HT-29 (cell line): ENCODE measurements at regions not wholly inside any gene's neighbourhood (a gene's known extent, or its start where the extent isn't known, plus 50 kb on each side); places are given as distances from the start of the nearest gene placed in this dataset.
A peak's percentile ranks its signal among the peaks of the same experiment; 100 is the strongest.
"Not testable (repeated sequence)": the region's sequence is repeated elsewhere in the genome, so short reads cannot be mapped to it uniquely, and the experiment has no call there.

Experiments used
- DNase-seq: peaks from one replicate; pipeline ENCODE4 v3.0.0-alpha.2; 2015; ENCODE audit warnings: low spot score

- DNase-seq, result no peak
Measured at GRCh38 chr6:132199343-132199742, 201.9 kb downstream of the MOXD1 start.

DNA sequence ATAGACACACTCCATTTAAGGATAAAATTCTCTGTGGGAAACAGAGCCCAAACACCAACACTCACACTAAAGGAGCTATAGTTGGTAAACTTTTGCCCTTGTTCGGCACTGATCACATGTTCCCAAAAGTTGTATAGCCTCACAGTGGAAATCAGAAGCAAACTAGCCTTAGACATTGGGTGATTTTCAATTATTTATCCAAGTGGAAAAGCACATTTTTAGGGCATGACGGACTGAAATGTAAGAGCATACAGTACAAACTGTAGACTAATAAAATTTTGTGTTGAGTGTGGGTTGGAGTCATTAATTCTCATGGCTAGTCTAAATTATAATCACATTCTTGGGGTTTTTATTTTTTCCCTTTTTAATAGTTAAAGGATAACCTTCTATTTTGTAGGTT is 202.4 kb downstream of the MOXD1 start:
- no peak for DNase-seq

- no peak for DNase-seq
Measured at GRCh38 chr6:132198040-132198439, 203.2 kb downstream of the MOXD1 start.

DNA sequence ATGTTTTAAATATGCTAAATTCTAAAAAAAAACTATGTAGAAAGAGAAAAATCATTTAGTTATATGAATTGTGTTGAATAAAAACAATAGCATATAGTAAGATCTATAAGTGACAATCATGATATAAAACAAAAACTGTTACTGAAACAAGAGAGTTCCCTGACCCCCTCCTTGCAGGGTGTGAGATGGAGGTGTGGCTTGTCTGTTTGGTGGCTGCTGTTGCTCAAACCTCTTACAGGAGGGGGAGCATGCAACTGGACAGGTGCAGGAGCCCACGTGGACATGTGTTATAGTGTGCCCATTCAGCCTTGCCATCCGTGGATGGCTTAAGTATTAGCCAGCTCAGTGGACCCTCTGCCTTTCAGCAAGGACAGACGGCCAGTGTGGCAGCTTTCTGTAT is 206.7 kb downstream of the MOXD1 start:
- DNase-seq, result no peak

DNA sequence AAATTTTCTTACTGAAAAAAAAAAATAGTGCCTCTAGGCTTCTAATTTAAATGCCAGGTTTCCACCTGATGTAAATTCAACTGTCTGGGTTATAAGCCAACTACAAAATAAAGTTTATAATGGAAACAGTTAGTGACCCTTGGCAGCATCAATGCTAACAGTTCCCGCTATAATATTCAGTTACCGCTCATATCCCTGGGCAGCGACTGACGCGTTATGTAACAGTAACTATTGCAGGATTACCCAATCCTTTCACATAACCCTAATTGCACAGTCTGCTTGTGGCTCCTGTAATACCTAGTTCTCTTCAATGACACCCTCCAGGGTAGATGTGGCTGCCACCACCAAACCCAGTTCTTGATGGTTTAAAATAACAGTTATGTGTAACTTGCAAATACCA is 208.6 kb downstream of the MOXD1 start:
- no peak for DNase-seq

DNA sequence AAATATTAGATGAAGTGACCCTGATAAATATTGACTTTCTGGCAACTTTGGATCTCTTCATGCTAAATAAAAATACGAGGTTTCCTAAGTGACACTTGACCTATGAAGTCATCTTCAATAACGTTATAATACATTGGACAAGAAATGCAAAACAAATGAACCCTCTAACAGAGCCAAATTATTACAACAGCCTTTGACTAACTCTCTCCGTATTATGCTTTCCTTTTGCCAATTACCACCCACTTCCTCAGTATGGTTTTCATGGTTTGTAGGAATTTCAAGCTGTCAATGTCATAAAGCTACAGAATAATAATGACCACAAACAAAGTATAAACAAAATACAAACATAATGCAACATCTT is 210.5 kb downstream of the MOXD1 start:
- no peak for DNase-seq

DNA sequence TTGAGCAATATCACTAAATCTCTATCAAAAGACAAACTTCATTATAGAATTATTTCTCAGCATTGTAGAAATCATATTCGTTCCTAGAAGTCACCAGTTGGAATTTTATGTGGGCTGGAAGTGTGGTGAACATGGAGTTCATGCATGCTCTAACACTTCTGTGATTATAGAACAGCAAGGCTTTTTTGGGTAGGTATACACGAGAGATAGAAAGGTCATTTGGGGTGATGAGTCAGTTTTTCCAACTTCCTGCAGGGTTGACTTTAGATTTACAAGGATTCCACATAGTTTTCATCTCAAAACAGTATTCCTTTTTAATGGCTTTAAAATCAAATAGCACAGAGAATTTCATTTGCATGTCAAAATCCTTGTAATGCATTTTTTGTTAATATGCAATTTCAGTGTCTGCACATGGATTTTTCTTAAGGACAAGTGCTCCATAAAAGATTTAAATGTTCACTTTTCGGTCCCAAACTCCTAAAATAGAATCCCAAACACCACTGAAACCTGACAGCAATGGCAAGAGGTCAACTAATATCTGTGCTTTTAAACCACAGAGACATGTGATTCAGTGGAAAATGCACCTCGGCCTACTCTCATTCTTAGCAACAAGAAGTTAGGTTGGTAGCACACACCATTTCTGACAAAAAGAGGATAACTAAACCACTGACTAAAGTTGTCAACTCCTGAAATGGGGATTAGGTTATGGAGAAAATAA is 211.0 kb downstream of the MOXD1 start:
- DNase-seq, result no peak

GRCh38 chr6:132188556-132189264 is 212.6 kb downstream of the MOXD1 start:
- no peak for DNase-seq

DNA sequence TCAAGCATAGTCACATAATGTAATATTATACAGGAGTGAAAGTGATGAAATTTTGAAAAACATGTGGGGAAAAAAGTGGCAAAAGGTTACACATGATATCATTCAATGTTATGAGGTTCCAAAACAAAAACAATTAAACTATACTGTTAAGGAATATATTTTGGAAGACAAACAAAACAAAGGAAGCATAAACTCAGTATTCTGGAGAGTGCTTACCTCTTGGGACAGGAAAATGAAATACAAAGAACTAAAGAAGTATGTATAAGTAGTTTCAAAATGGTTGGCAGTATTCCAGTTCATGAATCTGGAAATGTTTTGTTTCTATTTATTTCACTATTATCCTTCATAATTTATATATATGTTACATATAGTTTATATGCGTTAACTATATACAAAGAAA is 213.5 kb downstream of the MOXD1 start:
- no peak for DNase-seq

DNA sequence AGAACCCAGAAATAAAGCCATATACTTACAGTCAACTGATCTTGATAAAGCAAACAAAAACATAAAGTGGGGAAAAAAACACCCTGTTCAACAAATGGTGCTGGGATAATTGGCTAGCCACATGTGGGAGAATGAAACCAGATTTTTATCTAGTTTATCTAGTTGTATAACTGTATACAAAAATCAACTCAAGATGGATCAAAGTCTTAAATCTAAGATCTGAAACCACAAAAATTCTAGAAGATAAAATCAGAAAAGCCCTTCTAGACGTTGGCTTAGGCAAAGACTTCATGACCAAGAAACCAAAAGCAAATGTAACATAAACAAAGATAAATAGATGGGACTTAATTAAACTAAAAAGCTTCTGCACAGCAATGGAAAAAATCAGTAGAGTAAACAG is 216.3 kb downstream of the MOXD1 start:
- not testable (repeated sequence) for DNase-seq

DNA sequence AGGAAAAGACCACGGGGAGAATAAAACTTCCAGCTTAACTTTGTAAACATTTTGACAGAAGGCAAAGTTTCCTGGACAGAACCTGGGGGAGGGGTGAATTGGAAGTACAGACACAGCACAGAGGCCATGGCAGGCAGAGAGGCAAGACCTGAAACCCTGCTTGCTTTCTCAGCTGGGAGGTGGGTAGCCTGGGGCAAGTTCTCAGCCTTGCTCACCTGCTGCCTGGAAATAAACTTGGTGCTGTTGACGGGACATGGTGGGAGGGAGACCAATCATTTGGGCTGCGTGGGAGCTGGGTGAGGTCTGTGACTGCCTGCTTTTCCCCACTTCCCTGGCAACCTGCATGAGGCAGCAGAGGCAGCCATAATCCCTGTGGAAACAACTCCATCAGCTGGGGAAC is 221.3 kb downstream of the MOXD1 start:
- DNase-seq, result no peak

- no peak for DNase-seq
Measured at GRCh38 chr6:132174919-132175318, 223.7 kb upstream of the CCN2 start.

- no peak for DNase-seq
Measured at GRCh38 chr6:132168961-132169360, 217.8 kb upstream of the CCN2 start.

DNA sequence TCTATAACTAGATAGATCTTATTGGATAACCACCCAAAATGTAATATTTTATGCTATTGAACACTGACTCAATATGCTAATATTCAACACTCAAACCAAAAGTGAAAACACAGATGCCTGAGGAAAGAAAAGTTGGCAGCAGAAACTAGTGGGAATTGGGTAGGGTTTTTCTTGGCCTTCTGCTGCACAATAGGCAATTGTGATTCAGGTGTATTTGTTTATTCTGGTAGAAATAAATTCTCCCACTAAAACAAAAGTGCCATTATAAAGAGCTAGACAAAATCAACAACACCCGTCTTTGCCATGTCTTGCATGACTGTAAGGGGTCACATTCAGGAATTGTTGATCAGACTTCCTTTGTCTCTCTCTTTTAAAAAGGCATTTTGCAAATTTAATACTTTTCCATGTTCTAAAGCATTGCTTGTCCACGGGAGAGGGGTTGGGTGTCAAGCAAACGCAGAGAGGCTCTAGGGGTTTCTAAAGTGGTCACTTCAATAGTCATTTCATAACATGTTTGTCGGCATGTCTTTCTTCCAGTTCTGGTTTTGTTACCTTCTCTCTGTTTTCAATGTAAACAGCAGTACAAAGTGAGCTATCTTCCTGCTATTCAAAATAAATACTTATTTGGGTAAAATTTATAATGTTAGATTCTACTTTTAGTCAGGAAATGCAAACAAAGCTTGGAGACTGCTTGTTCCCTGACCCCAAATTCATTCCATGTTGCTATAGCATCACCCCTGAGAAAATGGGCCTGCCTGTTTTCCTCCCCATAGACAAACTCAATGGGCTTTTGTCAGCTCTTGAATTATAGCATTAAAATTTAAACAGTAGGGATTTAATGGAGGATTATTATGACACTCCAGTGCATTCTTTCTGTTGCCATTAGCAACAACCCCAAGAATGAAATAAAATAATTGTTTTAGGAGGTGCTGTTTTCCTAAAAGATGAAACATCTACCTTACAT is 217.0 kb upstream of the CCN2 start:
- peak; percentile 3 for DNase-seq

- no peak for DNase-seq
Measured at GRCh38 chr6:132166526-132167051, 215.4 kb upstream of the CCN2 start.

GRCh38 chr6:132165677-132166076 is 214.5 kb upstream of the CCN2 start:
- no peak for DNase-seq

- DNase-seq, result peak; percentile 54
Measured at GRCh38 chr6:132161283-132161682, 210.1 kb upstream of the CCN2 start.

DNA sequence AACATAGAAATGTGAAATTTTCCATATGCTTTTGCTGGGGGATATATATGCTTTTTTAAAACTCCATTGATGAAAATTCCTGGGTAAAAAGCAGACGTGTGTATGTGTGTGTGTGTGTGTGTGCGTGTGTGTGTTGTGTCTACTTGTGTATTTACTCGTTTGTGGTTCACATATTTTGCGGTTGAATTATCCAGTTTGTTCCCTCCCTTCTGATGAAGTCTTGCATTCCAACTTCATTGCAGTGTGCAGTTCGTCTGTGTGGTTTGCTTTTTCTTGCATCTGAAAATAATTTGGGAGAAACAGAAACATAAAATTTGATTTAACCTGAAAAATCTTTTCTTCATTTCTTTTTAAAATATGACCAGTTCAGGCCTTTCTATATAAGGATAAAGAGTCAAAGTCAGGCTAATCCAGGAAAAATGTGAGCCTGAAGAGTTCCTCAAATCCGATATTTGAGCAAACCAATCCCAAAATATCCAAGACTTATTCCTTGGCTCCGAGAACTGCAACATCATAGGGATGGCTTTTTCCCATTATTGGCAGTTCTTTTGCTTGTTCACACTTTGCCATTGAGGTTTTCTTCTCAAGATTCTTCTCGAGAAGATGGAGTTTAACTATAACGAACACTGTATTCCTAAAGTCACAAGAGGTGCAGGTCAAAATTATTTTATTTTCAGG is 202.2 kb upstream of the CCN2 start:
- no peak for DNase-seq

DNA sequence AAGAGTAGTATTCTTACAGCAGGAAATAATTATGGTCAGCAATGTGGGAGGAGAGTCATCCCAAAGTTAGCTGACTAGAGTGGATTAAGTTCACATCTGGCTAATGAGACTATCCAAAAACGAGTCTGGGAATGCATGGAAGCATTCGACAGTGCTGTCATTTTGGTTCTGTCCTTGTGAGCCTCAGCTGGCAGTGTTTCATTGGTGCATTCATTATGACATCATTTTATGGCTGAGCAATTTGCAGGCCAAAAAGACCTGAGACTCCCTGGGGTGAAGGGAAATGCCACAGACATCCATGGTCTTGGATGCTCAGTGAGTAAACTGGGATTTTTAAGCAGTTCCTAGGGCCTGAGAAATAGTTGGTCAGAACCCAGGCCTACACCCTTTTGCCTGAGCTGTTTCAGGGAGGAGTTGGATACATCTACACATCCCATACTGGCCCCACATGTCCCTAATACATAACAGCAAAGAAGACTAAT is 196.4 kb upstream of the CCN2 start:
- DNase-seq, result no peak

DNA sequence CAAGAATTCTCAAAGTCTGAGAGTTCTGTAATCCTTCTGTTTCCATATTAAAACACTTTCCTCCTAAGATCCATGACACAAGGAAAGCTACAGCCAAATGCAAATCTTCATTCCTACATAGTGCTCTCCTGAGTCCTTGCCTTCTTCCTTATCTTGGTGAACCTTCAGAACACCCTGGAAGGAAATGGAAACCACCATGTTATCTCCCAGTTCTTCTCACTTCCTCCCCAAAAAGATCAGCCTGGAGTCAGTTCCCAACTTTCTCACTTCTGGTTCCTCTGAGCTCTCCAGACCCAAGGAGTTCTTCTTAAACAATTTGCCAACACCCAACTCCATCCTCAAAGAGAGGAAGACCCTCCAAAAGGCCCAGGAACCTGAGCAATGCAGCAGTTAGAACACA is 193.3 kb upstream of the CCN2 start:
- DNase-seq, result no peak

- DNase-seq, result no peak
Measured at GRCh38 chr6:132143258-132143657, 192.1 kb upstream of the CCN2 start.
